B cell (primary cell): ENCODE measurements at regions not wholly inside any gene's neighbourhood (a gene's known extent, or its start where the extent isn't known, plus 50 kb on each side); places are given as distances from the start of the nearest gene placed in this dataset.

ENCODE experiments used
- ATAC-seq: fragments of 200-7000 bp; cut with Tn5 transposase; one replicate; pipeline ENCODE4 v1.10.0; 2021; ENCODE audit warnings: low read depth, mild to moderate bottlenecking, moderate number of reproducible peaks, moderate library complexity
- CTCF ChIA-PET: fragments of 350-600 bp; sonication (Branson Sonifier 250); formaldehyde crosslinking; loops from one replicate; lab custom pipeline; 2021; ENCODE audit warnings: antibody characterized with exemption, inconsistent platforms; lab: Charles Lee
- POLR2A ChIA-PET: fragments of 350-600 bp; sonication (Branson Sonifier 250); formaldehyde crosslinking; loops from one replicate; lab custom pipeline; 2021; ENCODE audit warnings: antibody characterized with exemption; lab: Charles Lee
- DNase-seq: peaks from one replicate; pipeline ENCODE4 v3.0.0; 2013
- H2AFZ ChIP-seq: 2 replicates; pipeline ENCODE4 v1.6.1; 2012; ENCODE audit warnings: mild to moderate bottlenecking, low read depth, low read length; ENCODE audit not compliant: insufficient read depth, poor library complexity, severe bottlenecking
- H3K27ac ChIP-seq, 2 donors: 1 replicate in 1 of 2; 2 replicates in 1 of 2; pipeline ENCODE4 v1.5.1; 2012 to 2013; ENCODE audit warnings: low read length in 2 of 2, mild to moderate bottlenecking in 2 of 2, moderate library complexity in 1 of 2
- H3K27me3 ChIP-seq, 4 experiments: fragments of 200-600 bp in 1 of 4; sonication (generic) in 1 of 4; replicated peaks in 1 of 4; 1 replicate in 2 of 4; 2 replicates in 2 of 4; pipeline versions ENCODE4 v1.6.1 to v1.7.0; 2013 to 2016; ENCODE audit warnings: low read length in 3 of 4, mild to moderate bottlenecking in 2 of 4, mixed read lengths in 1 of 4, moderate library complexity in 1 of 4; ENCODE audit not compliant: insufficient read depth in 4 of 4, control insufficient read depth in 3 of 4; ENCODE audit errors: control extremely low read depth in 1 of 4
- H3K36me3 ChIP-seq, 2 experiments: replicated peaks in 1 of 2; 1 replicate in 1 of 2; 2 replicates in 1 of 2; pipeline versions ENCODE4 v1.6.1 to v1.7.1; 2013; ENCODE audit warnings: low read length in 1 of 2; ENCODE audit not compliant: insufficient read depth in 2 of 2, control insufficient read depth in 1 of 2; ENCODE audit errors: control extremely low read depth in 1 of 2, extremely low read depth in 1 of 2
- H3K4me1 ChIP-seq, 2 donors: fragments of 200-600 bp in 1 of 2; sonication (generic) in 1 of 2; 1 replicate in 1 of 2; 2 replicates in 1 of 2; pipeline versions ENCODE4 v1.5.1 to v1.6.1; 2013 to 2017; ENCODE audit warnings: low read length in 2 of 2; ENCODE audit not compliant: control insufficient read depth in 2 of 2, insufficient read depth in 2 of 2
- H3K4me2 ChIP-seq: replicated peaks from 2 replicates; pipeline ENCODE3; 2012; ENCODE audit warnings: mild to moderate bottlenecking, low read depth, low read length; ENCODE audit not compliant: poor library complexity, severe bottlenecking
- H3K4me3 ChIP-seq, 5 experiments: fragments of 200-600 bp in 1 of 5; sonication (generic) in 1 of 5; 1 replicate in 3 of 5; 2 replicates in 2 of 5; pipeline versions ENCODE4 v1.5.1 to v1.7.0; 2011 to 2016; ENCODE audit warnings: low read length in 4 of 5, mild to moderate bottlenecking in 4 of 5, low read depth in 2 of 5, control low read depth in 1 of 5, moderate library complexity in 1 of 5; ENCODE audit not compliant: insufficient read depth in 1 of 5; ENCODE audit errors: control extremely low read depth in 1 of 5, extremely low read depth in 1 of 5
- H3K79me2 ChIP-seq: fragments of 200-600 bp; sonication (generic); one replicate; pipeline ENCODE4 v1.6.0; 2016; ENCODE audit warnings: low read length; ENCODE audit not compliant: control insufficient read depth, insufficient read depth
- H3K9ac ChIP-seq: fragments of 200-600 bp; sonication (generic); 2 replicates; pipeline ENCODE4 v1.6.1; 2017; ENCODE audit warnings: mild to moderate bottlenecking, low read length, moderate library complexity
- H3K9me3 ChIP-seq, 3 donors: one replicate each; pipeline versions ENCODE4 v1.6.1 to v1.7.1; 2013; ENCODE audit warnings: low read length in 2 of 3; ENCODE audit not compliant: control insufficient read depth in 2 of 3, insufficient read depth in 1 of 3; ENCODE audit errors: control extremely low read depth in 1 of 3
- H4K20me1 ChIP-seq: 2 replicates; pipeline ENCODE4 v1.6.0; 2012; ENCODE audit warnings: mild to moderate bottlenecking, low read length; ENCODE audit not compliant: insufficient read depth, control insufficient read depth, poor library complexity, severe bottlenecking
- H3K27ac Mint-ChIP-seq: one replicate; pipeline ENCODE4 v1.8.0; 2021; ENCODE audit warnings: mixed read lengths
- H3K27me3 Mint-ChIP-seq: one replicate; pipeline ENCODE4 v1.8.0; 2021; ENCODE audit warnings: mixed read lengths
- H3K4me1 Mint-ChIP-seq: one replicate; pipeline ENCODE4 v1.8.0; 2021; ENCODE audit warnings: mixed read lengths
- H3K4me3 Mint-ChIP-seq: one replicate; pipeline ENCODE4 v1.8.0; 2021; ENCODE audit warnings: mixed read lengths
- H3K9me3 Mint-ChIP-seq: one replicate; pipeline ENCODE4 v1.8.0; 2022; ENCODE audit warnings: mixed read lengths; ENCODE audit not compliant: insufficient read depth
- CTCF ChIP-seq: fragments of 200-600 bp; IDR thresholded peaks from one replicate; pipeline ENCODE4 v1.8.0; 2022; ENCODE audit warnings: antibody characterized with exemption, mild to moderate bottlenecking
- EZH2 ChIP-seq: IDR thresholded peaks from 2 replicates; pipeline ENCODE4 v1.6.1; 2012; ENCODE audit warnings: borderline replicate concordance, low read depth, mild to moderate bottlenecking, moderate library complexity, low read length; ENCODE audit not compliant: insufficient read depth, poor library complexity, severe bottlenecking
- WGBS: methylation state at CpG from one replicate; pipeline ENCODE4 v1.1.5; 2013; ENCODE audit warnings: missing lambda C conversion rate; ENCODE audit not compliant: insufficient coverage; 5-methylcytosine and 5-hydroxymethylcytosine counted together
- intact Hi-C: fragments of 100-400 bp; cut with micrococcal nuclease; formaldehyde crosslinking; loops from one replicate; pipeline ENCODE4 v1.10.0; 2022

DNA sequence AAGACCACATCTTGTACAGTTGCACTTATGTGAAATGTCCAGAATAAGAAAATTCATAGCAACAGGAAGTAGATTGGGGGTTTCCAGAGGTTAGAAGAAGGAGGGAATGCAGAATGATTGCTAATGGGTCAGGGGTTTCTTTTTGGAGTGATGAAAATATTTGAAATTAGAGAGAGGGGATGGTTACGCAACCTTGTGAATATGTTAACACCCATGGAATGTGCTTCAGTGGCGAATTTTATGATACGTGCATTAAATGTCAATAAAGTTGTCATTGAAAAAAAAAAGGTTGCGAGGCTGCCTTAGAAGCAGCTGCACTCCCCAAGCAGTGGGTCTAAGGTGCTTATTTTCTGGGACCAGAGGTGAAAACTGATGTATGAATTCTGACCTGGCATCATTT, 64.4 kb upstream of the SUB1 start:
- ChIA-PET CTCF (no interaction called here), POLR2A (no interaction called here)
- H4K20me1 ChIP-seq = no peaks in the 10 kb centered on the region
- intact Hi-C loops = no loop called here
- WGBS = 98% methylated on average over 4 of the region's 4 CpGs
- DNase-seq (no peak), ATAC-seq (no peak)
- peaks cover 14% of the 10 kb centered on the region for H3K27me3 Mint-ChIP-seq
- no peaks in the 10 kb centered on the region for H3K9me3 Mint-ChIP-seq
- H3K36me3 ChIP-seq = no peaks in the 10 kb centered on the region
- H3K9me3 ChIP-seq = no peaks in the 10 kb centered on the region
- no peak overlapping the region for H2AFZ ChIP-seq
- H3K27ac ChIP-seq = no peak overlapping the region
- H3K4me1 Mint-ChIP-seq = no peaks in the 10 kb centered on the region
- no peak overlapping the region for H3K27ac Mint-ChIP-seq
- H3K4me1 ChIP-seq = no peaks in the 10 kb centered on the region
- TF ChIP-seq CTCF (no peak), EZH2 (no peak)
- no peak overlapping the region for H3K9ac ChIP-seq
- H3K4me3 Mint-ChIP-seq = no peak overlapping the region
- H3K4me3 ChIP-seq = no peak overlapping the region
- no peak overlapping the region for H3K4me2 ChIP-seq
- no peaks in the 10 kb centered on the region for H3K79me2 ChIP-seq
- H3K27me3 ChIP-seq = no peaks in the 10 kb centered on the region

GRCh38 chr5:32520356-32520755, 65.0 kb upstream of the SUB1 start:
- ChIA-PET POLR2A (no interaction called here), CTCF (interaction anchor here (0.7 to 0.8 kb wide), 2 partner anchors 70 to 175 kb away, joined by 3 read pairs; no protein-coding TSS in a partner anchor)
- H3K4me2 ChIP-seq = no peak overlapping the region
- Mint-ChIP-seq H3K4me3 (no peak overlapping the region), H3K4me1 (no peaks in the 10 kb centered on the region), H3K27me3 (peaks cover 14% of the 10 kb centered on the region), H3K27ac (no peak overlapping the region), H3K9me3 (no peaks in the 10 kb centered on the region)
- H3K9me3 ChIP-seq = no peaks in the 10 kb centered on the region
- TF ChIP-seq EZH2 (no peak), CTCF (no peak)
- no peak for DNase-seq
- H3K9ac ChIP-seq = no peak overlapping the region
- no peak overlapping the region for H3K27ac ChIP-seq
- no peaks in the 10 kb centered on the region for H3K36me3 ChIP-seq
- H4K20me1 ChIP-seq = no peaks in the 10 kb centered on the region
- no peaks in the 10 kb centered on the region for H3K4me1 ChIP-seq
- H3K79me2 ChIP-seq = no peaks in the 10 kb centered on the region
- ATAC-seq = no peak
- intact Hi-C loops = no loop called here
- H2AFZ ChIP-seq = no peak overlapping the region
- H3K27me3 ChIP-seq = no peaks in the 10 kb centered on the region
- no CpG with 5 or more reads among the region's 5 CpGs for WGBS
- H3K4me3 ChIP-seq = no peak overlapping the region
